ENCODE measurements at regions not wholly inside any gene's neighbourhood (a gene's known extent, or its start where the extent isn't known, plus 50 kb on each side); places are given as distances from the start of the nearest gene placed in this dataset.

DNA sequence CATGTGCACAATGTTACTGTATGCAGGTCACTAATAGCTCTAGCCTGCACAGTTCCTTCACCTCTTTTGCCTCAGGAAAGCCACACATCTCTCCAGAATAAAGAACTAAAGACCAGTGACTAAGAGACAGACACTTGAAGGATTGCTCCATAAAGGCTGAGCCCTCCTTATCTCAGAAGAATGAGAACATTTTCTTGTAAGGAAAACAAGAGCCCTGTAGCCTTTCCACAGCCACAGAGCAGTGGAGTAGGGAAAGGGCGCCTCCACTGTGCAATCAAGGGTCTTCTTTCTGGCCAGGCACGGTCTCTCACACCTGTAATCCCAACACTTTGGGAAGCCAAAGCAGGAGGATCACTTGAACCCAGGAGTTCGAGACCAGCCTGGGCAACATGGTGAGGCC lies 202.6 kb upstream of the TMEM45B start:
- Histone ChIP-seq H3K4me1 (ENCODE audit: control insufficient read depth in 1 of 2, insufficient read depth in 2 of 2, low read length in 2 of 2) (peaks cover 0 to 7% of the 10 kb centered on the region in 2 experiments; a peak in 1 of 4 replicates), H2AFZ (ENCODE audit: low read depth, low read length, poor library complexity, severe bottlenecking) (no peak overlapping the region), H3K9ac (ENCODE audit: low read length) (no peak overlapping the region), H3K27ac (ENCODE audit: low read depth, low read length) (no peak overlapping the region), H4K20me1 (ENCODE audit: insufficient read depth) (no peaks in the 10 kb centered on the region), H3K9me2 (ENCODE audit: insufficient read depth) (no peaks in the 10 kb centered on the region), H3K27me3 (ENCODE audit: insufficient read depth, low read length) (no peaks in the 10 kb centered on the region), H3K79me2 (ENCODE audit: insufficient read depth, low read length) (no peaks in the 10 kb centered on the region), H3K4me3 (replicated peaks in 1 of 2; ENCODE audit: low read depth in 1 of 2, low read length in 2 of 2) (no peak overlapping the region), H3K4me2 (ENCODE audit: low read length) (no peak overlapping the region), H3K9me3 (ENCODE audit: control insufficient read depth in 1 of 2, insufficient read depth in 1 of 2, low read depth in 1 of 2, low read length in 2 of 2) (no peaks in the 10 kb centered on the region), H3K36me3 (ENCODE audit: control insufficient read depth in 1 of 2, insufficient read depth in 2 of 2, low read length in 2 of 2) (no peaks in the 10 kb centered on the region)
- ChIA-PET CTCF (no interaction called here), POLR2A (no interaction called here), RAD21 (ENCODE audit: low non-redundant PET in 1 of 2, low total read pairs in 2 of 2, uncharacterized antibody in 2 of 2, unreplicated experiment in 2 of 2) (no interaction called here)
- ATAC-seq: no peak
- TF ChIP-seq, protein P1, sequence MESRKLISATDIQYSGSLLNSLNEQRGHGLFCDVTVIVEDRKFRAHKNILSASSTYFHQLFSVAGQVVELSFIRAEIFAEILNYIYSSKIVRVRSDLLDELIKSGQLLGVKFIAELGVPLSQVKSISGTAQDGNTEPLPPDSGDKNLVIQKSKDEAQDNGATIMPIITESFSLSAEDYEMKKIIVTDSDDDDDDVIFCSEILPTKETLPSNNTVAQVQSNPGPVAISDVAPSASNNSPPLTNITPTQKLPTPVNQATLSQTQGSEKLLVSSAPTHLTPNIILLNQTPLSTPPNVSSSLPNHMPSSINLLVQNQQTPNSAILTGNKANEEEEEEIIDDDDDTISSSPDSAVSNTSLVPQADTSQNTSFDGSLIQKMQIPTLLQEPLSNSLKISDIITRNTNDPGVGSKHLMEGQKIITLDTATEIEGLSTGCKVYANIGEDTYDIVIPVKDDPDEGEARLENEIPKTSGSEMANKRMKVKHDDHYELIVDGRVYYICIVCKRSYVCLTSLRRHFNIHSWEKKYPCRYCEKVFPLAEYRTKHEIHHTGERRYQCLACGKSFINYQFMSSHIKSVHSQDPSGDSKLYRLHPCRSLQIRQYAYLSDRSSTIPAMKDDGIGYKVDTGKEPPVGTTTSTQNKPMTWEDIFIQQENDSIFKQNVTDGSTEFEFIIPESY (IDR thresholded peaks at IDR 0.05; ENCODE audit: extremely low read depth, insufficient replicate concordance, low read length): no peak
- TF ChIP-seq RAD21 (IDR thresholded peaks at IDR 0.05; ENCODE audit: low read depth) (no peak), JUND (IDR thresholded peaks at IDR 0.05) (no peak), YY1 (IDR thresholded peaks at IDR 0.05; ENCODE audit: extremely low read depth, insufficient replicate concordance, low read depth, low read length) (no peak), ZFX (IDR thresholded peaks at IDR 0.05) (no peak), SRF (IDR thresholded peaks at IDR 0.05; ENCODE audit: low read depth) (no peak), FOSL1 (IDR thresholded peaks at IDR 0.05; ENCODE audit: low read depth) (no peak), CBX3 (IDR thresholded peaks at IDR 0.05; ENCODE audit: low read depth) (no peak), EGR1 (IDR thresholded peaks at IDR 0.05; ENCODE audit: low read depth) (no peak)
- TF ChIP-seq, protein P2, sequence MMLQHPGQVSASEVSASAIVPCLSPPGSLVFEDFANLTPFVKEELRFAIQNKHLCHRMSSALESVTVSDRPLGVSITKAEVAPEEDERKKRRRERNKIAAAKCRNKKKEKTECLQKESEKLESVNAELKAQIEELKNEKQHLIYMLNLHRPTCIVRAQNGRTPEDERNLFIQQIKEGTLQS (IDR thresholded peaks at IDR 0.05): no peak
- TF ChIP-seq, protein P3, sequence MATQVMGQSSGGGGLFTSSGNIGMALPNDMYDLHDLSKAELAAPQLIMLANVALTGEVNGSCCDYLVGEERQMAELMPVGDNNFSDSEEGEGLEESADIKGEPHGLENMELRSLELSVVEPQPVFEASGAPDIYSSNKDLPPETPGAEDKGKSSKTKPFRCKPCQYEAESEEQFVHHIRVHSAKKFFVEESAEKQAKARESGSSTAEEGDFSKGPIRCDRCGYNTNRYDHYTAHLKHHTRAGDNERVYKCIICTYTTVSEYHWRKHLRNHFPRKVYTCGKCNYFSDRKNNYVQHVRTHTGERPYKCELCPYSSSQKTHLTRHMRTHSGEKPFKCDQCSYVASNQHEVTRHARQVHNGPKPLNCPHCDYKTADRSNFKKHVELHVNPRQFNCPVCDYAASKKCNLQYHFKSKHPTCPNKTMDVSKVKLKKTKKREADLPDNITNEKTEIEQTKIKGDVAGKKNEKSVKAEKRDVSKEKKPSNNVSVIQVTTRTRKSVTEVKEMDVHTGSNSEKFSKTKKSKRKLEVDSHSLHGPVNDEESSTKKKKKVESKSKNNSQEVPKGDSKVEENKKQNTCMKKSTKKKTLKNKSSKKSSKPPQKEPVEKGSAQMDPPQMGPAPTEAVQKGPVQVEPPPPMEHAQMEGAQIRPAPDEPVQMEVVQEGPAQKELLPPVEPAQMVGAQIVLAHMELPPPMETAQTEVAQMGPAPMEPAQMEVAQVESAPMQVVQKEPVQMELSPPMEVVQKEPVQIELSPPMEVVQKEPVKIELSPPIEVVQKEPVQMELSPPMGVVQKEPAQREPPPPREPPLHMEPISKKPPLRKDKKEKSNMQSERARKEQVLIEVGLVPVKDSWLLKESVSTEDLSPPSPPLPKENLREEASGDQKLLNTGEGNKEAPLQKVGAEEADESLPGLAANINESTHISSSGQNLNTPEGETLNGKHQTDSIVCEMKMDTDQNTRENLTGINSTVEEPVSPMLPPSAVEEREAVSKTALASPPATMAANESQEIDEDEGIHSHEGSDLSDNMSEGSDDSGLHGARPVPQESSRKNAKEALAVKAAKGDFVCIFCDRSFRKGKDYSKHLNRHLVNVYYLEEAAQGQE (IDR thresholded peaks at IDR 0.05; ENCODE audit: low read depth): no peak
- TF ChIP-seq, protein P4, sequence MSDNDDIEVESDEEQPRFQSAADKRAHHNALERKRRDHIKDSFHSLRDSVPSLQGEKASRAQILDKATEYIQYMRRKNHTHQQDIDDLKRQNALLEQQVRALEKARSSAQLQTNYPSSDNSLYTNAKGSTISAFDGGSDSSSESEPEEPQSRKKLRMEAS (IDR thresholded peaks at IDR 0.05): no peak
- DNase-seq (ENCODE audit: low read depth, low spot score): no peak
- no TSS peak for BruUV-seq (replicated peaks)
- intact Hi-C loops (cut with micrococcal nuclease): no loop called here

Data from HCT116 (cell line).